HepG2 (cell line): ENCODE measurements at regions not wholly inside any gene's neighbourhood (a gene's known extent, or its start where the extent isn't known, plus 50 kb on each side); places are given as distances from the start of the nearest gene placed in this dataset.

ENCODE experiments used
- CREBL2 ChIP-seq: sonication (generic); formaldehyde crosslinking; IDR thresholded peaks from 2 replicates; pipeline ENCODE4 v1.8.1; 2023; ENCODE audit warnings: missing genetic modification reagents, mild to moderate bottlenecking, borderline replicate concordance
- DPF2 ChIP-seq: sonication (generic); formaldehyde crosslinking; IDR thresholded peaks from 2 replicates; pipeline ENCODE4 v1.4.0; 2020; ENCODE audit warnings: mild to moderate bottlenecking, low read depth, missing genetic modification reagents, borderline replicate concordance
- ERF ChIP-seq: IDR thresholded peaks from 2 replicates; pipeline ENCODE4 v1.6.1; 2018; ENCODE audit warnings: missing biosample characterization, missing genetic modification reagents
- GABPB1 ChIP-seq: IDR thresholded peaks from 2 replicates; pipeline ENCODE4 v1.6.1; 2016; ENCODE audit warnings: mild to moderate bottlenecking, missing genetic modification reagents, moderate library complexity, missing compliant biosample characterization
- HMG20A ChIP-seq: IDR thresholded peaks from 2 replicates; pipeline ENCODE4 v1.6.1; 2016; ENCODE audit warnings: borderline replicate concordance
- HNF4A ChIP-seq: sonication (generic); formaldehyde crosslinking; IDR thresholded peaks from 2 replicates; pipeline ENCODE4 v1.4.0; 2020; ENCODE audit warnings: missing genetic modification reagents
- HOMEZ ChIP-seq: IDR thresholded peaks from 2 replicates; pipeline ENCODE4 v1.6.1; 2016; ENCODE audit warnings: low read depth
- JUNB ChIP-seq: sonication (generic); formaldehyde crosslinking; IDR thresholded peaks from 2 replicates; pipeline ENCODE4 v1.8.0; 2022; ENCODE audit warnings: missing genetic modification reagents, mild to moderate bottlenecking, borderline replicate concordance
- KDM6A ChIP-seq: IDR thresholded peaks from 2 replicates; pipeline ENCODE4 v1.6.1; 2016; ENCODE audit warnings: low read depth
- MED1 ChIP-seq: sonication (generic); formaldehyde crosslinking; IDR thresholded peaks from 2 replicates; pipeline ENCODE4 v1.4.0; 2020; ENCODE audit warnings: missing genetic modification reagents
- NFKBIZ ChIP-seq: IDR thresholded peaks from 2 replicates; pipeline ENCODE4 v1.6.1; 2018; ENCODE audit warnings: missing genetic modification reagents, missing compliant biosample characterization
- POLR2A ChIP-seq, 2 experiments: IDR thresholded peaks; 2 replicates each; pipeline ENCODE4 v1.6.1; 2011; ENCODE audit warnings: low read depth in 2 of 2, low read length in 2 of 2, mild to moderate bottlenecking in 1 of 2, moderate library complexity in 1 of 2; ENCODE audit not compliant: insufficient read depth in 1 of 2
- ZBTB20 ChIP-seq: sonication (generic); formaldehyde crosslinking; IDR thresholded peaks from 2 replicates; pipeline ENCODE4 v1.8.1; 2023; ENCODE audit warnings: missing genetic modification reagents, low read depth, mild to moderate bottlenecking, borderline replicate concordance
- ZFP41 ChIP-seq: sonication (generic); formaldehyde crosslinking; IDR thresholded peaks from 2 replicates; pipeline ENCODE4 v1.4.0; 2020; ENCODE audit warnings: mild to moderate bottlenecking, missing genetic modification reagents, borderline replicate concordance
- ZNF18 ChIP-seq: sonication (generic); formaldehyde crosslinking; IDR thresholded peaks from 2 replicates; pipeline ENCODE4 v1.8.0; 2022; ENCODE audit warnings: mild to moderate bottlenecking, missing genetic modification reagents; ENCODE audit not compliant: insufficient replicate concordance
- ZNF501 ChIP-seq: sonication (generic); formaldehyde crosslinking; IDR thresholded peaks from 2 replicates; pipeline ENCODE4 v1.5.1; 2020; ENCODE audit warnings: mild to moderate bottlenecking, moderate library complexity, missing genetic modification reagents
- ZNF557 ChIP-seq: sonication (generic); formaldehyde crosslinking; IDR thresholded peaks from 2 replicates; pipeline ENCODE4 v1.4.0; 2020; ENCODE audit warnings: missing genetic modification reagents
- ZNF713 ChIP-seq: sonication (generic); formaldehyde crosslinking; IDR thresholded peaks from 2 replicates; pipeline ENCODE4 v1.4.0; 2020; ENCODE audit warnings: mild to moderate bottlenecking, missing genetic modification reagents
- ZNF747 ChIP-seq: sonication (generic); formaldehyde crosslinking; IDR thresholded peaks from 2 replicates; pipeline ENCODE4 v1.8.1; 2023; ENCODE audit warnings: missing genetic modification reagents, mild to moderate bottlenecking, borderline replicate concordance
- ZNF772 ChIP-seq: sonication (generic); formaldehyde crosslinking; IDR thresholded peaks from 2 replicates; pipeline ENCODE4 v1.5.0; 2020; ENCODE audit warnings: mild to moderate bottlenecking, missing genetic modification reagents
- ZNF792 ChIP-seq: IDR thresholded peaks from 2 replicates; pipeline ENCODE4 v1.6.1; 2016
- ZNF878 ChIP-seq: sonication (generic); formaldehyde crosslinking; IDR thresholded peaks from 2 replicates; pipeline ENCODE4 v1.8.1; 2023; ENCODE audit warnings: mild to moderate bottlenecking, missing genetic modification reagents, moderate library complexity
- TF ChIP-seq, protein P1 (sequence below): sonication (generic); formaldehyde crosslinking; IDR thresholded peaks from 2 replicates; pipeline ENCODE4 v1.4.0; 2020; ENCODE audit warnings: missing genetic modification reagents, borderline replicate concordance
- TF ChIP-seq, protein P2 (sequence below): sonication (generic); formaldehyde crosslinking; IDR thresholded peaks from 2 replicates; pipeline ENCODE4 v1.4.0; 2020; ENCODE audit warnings: missing genetic modification reagents
- TF ChIP-seq, protein P3 (sequence below): IDR thresholded peaks from 2 replicates; pipeline ENCODE4 v1.6.1; 2018; ENCODE audit warnings: missing genetic modification reagents

DNA sequence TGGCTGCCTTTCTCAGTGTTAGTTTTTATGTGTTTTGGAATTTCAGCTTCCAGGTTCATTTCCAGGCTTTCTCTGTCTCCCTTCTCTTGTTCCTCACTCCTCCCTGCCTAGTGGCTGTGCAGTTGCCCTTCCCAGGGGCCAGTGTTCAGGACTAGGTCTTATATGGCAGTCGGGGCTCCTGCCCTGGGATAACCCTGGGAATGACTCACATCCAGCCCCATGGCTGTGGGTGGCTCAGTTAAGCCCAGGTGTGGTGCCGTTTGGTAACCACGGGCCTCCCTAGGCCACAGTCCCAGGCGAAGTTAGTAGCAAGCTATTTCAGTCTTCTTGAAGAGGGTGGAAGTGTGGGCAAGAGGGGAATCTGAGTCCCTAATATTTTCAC lies 57.4 kb upstream of the DDR1 start (continued):
- TF ChIP-seq ZNF713, result no peak
- no peak for TF ChIP-seq ZNF18
- peak; percentile 89; the same call in 1 of the 2 replicates for TF ChIP-seq HOMEZ
- peak; percentile 71; the same call in 1 of the 2 replicates for TF ChIP-seq ERF
- TF ChIP-seq, protein P1, sequence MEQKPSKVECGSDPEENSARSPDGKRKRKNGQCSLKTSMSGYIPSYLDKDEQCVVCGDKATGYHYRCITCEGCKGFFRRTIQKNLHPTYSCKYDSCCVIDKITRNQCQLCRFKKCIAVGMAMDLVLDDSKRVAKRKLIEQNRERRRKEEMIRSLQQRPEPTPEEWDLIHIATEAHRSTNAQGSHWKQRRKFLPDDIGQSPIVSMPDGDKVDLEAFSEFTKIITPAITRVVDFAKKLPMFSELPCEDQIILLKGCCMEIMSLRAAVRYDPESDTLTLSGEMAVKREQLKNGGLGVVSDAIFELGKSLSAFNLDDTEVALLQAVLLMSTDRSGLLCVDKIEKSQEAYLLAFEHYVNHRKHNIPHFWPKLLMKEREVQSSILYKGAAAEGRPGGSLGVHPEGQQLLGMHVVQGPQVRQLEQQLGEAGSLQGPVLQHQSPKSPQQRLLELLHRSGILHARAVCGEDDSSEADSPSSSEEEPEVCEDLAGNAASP (CRISPR knock-in tag), result peak; percentile 97
- peak; percentile 87 for TF ChIP-seq MED1 (CRISPR knock-in tag)
- TF ChIP-seq GABPB1 (CRISPR knock-in tag), result 0 out of 2 replicates have a peak, but pooled peaks have one; percentile 22
- peak; percentile 72; the same call in 1 of the 2 replicates for TF ChIP-seq HMG20A (CRISPR knock-in tag)
- peak; percentile 77; the same call in 1 of the 2 replicates for TF ChIP-seq ZNF792
- peak; percentile 69; the same call in 1 of the 2 replicates for TF ChIP-seq ZNF878 (CRISPR knock-in tag)
- no peak for TF ChIP-seq CREBL2
- TF ChIP-seq ZBTB20 (CRISPR knock-in tag), result peak; percentile 31; the same call in 1 of the 2 replicates
- TF ChIP-seq NFKBIZ (CRISPR knock-in tag), result 0 out of 2 replicates have a peak, but pooled peaks have one; percentile 41
- TF ChIP-seq, protein P2, sequence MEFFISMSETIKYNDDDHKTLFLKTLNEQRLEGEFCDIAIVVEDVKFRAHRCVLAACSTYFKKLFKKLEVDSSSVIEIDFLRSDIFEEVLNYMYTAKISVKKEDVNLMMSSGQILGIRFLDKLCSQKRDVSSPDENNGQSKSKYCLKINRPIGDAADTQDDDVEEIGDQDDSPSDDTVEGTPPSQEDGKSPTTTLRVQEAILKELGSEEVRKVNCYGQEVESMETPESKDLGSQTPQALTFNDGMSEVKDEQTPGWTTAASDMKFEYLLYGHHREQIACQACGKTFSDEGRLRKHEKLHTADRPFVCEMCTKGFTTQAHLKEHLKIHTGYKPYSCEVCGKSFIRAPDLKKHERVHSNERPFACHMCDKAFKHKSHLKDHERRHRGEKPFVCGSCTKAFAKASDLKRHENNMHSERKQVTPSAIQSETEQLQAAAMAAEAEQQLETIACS (CRISPR knock-in tag), result no peak
- TF ChIP-seq JUNB (CRISPR knock-in tag), result no peak
- TF ChIP-seq HNF4A, result 0 out of 2 replicates have a peak, but pooled peaks have one; percentile 9
- TF ChIP-seq DPF2 (CRISPR knock-in tag), result peak; percentile 28; the same call in 1 of the 2 replicates
- TF ChIP-seq, protein P3, sequence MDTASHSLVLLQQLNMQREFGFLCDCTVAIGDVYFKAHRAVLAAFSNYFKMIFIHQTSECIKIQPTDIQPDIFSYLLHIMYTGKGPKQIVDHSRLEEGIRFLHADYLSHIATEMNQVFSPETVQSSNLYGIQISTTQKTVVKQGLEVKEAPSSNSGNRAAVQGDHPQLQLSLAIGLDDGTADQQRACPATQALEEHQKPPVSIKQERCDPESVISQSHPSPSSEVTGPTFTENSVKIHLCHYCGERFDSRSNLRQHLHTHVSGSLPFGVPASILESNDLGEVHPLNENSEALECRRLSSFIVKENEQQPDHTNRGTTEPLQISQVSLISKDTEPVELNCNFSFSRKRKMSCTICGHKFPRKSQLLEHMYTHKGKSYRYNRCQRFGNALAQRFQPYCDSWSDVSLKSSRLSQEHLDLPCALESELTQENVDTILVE (CRISPR knock-in tag), result 0 out of 2 replicates have a peak, but pooled peaks have one; percentile 45
- TF ChIP-seq KDM6A (CRISPR knock-in tag), result 0 out of 2 replicates have a peak, but pooled peaks have one; percentile 17
- peak; percentile 43; the same call in 1 of the 2 replicates for TF ChIP-seq ZNF772 (CRISPR knock-in tag)
- TF ChIP-seq ZFP41, result no peak
- TF ChIP-seq ZNF747 (CRISPR knock-in tag), result 0 out of 2 replicates have a peak, but pooled peaks have one; percentile 29
- TF ChIP-seq ZNF501 (CRISPR knock-in tag), result 0 out of 2 replicates have a peak, but pooled peaks have one; percentile 37
- no peak for TF ChIP-seq ZNF557 (CRISPR knock-in tag)
- TF ChIP-seq POLR2A (IDR thresholded peaks at IDR 0.05; ENCODE audit: insufficient read depth in 1 of 2, low read depth in 2 of 2, low read length in 2 of 2), result no peak
